HG03565 (cell line): ENCODE measurements at regions not wholly inside any gene's neighbourhood (a gene's known extent, or its start where the extent isn't known, plus 50 kb on each side); places are given as distances from the start of the nearest gene placed in this dataset.
"Not testable (repeated sequence)": the region's sequence is repeated elsewhere in the genome, so short reads cannot be mapped to it uniquely, and the experiment has no call there.

Source experiments
- ATAC-seq: cut with Tn5 transposase; IDR thresholded peaks from one replicate; pipeline ENCODE4 v1.9.1; 2021; ENCODE audit warnings: mild to moderate bottlenecking, moderate library complexity; ENCODE audit not compliant: unreplicated experiment

- no peak for ATAC-seq
Measured at GRCh38 chr12:91307957-91308670, 125.5 kb upstream of the DCN start.

- no peak for ATAC-seq
Measured at GRCh38 chr12:91290354-91290753, 107.7 kb upstream of the DCN start.

- ATAC-seq, result no peak
Measured at GRCh38 chr12:91289906-91290305, 107.3 kb upstream of the DCN start.

- no peak for ATAC-seq
Measured at GRCh38 chr12:91289072-91289471, 106.5 kb upstream of the DCN start.

GRCh38 chr12:91287753-91288152 lies 105.1 kb upstream of the DCN start:
- ATAC-seq, result no peak

- ATAC-seq, result no peak
Measured at GRCh38 chr12:91278126-91278525, 95.5 kb upstream of the DCN start.

GRCh38 chr12:91276509-91276908 lies 93.9 kb upstream of the DCN start:
- ATAC-seq, result no peak

GRCh38 chr12:91275321-91275720 lies 92.7 kb upstream of the DCN start:
- no peak for ATAC-seq

- ATAC-seq, result no peak
Measured at GRCh38 chr12:91274916-91275315, 92.3 kb upstream of the DCN start.

- no peak for ATAC-seq
Measured at GRCh38 chr12:91273560-91273959, 90.9 kb upstream of the DCN start.

- no peak for ATAC-seq
Measured at GRCh38 chr12:91272461-91273063, 89.9 kb upstream of the DCN start.

GRCh38 chr12:91271185-91271584 lies 88.6 kb upstream of the DCN start:
- ATAC-seq, result no peak

- no peak for ATAC-seq
Measured at GRCh38 chr12:91267039-91267438, 84.4 kb upstream of the DCN start.

GRCh38 chr12:91264178-91264577 lies 81.6 kb upstream of the DCN start:
- ATAC-seq, result no peak

- no peak for ATAC-seq
Measured at GRCh38 chr12:91261820-91262676, 79.4 kb upstream of the DCN start.

GRCh38 chr12:91256411-91256810 lies 73.8 kb upstream of the DCN start:
- ATAC-seq, result no peak

GRCh38 chr12:91252341-91252740 lies 69.7 kb upstream of the DCN start:
- ATAC-seq, result no peak

- ATAC-seq, result no peak
Measured at GRCh38 chr12:91250273-91250665, 67.7 kb upstream of the DCN start.

- no peak for ATAC-seq
Measured at GRCh38 chr12:91249518-91250272, 67.1 kb upstream of the DCN start.

GRCh38 chr12:91249054-91249453 lies 66.4 kb upstream of the DCN start:
- no peak for ATAC-seq

- not testable (repeated sequence) for ATAC-seq
Measured at GRCh38 chr12:91243177-91243576, 60.6 kb upstream of the DCN start.
